Osteocyte (in vitro differentiated cells): ENCODE measurements at regions not wholly inside any gene's neighbourhood (a gene's known extent, or its start where the extent isn't known, plus 50 kb on each side); places are given as distances from the start of the nearest gene placed in this dataset.

Experiments used
- DNase-seq: peaks from one replicate; pipeline ENCODE4 v3.0.0; 2021; ENCODE audit warnings: mixed read lengths; ENCODE audit not compliant: unreplicated experiment; ENCODE audit errors: extremely low spot score
- H3K27ac Mint-ChIP-seq: one replicate; pipeline ENCODE4 v1.8.0; 2021; ENCODE audit warnings: mild to moderate bottlenecking, mixed read lengths; ENCODE audit not compliant: unreplicated experiment
- H3K27me3 Mint-ChIP-seq: one replicate; pipeline ENCODE4 v1.8.0; 2021; ENCODE audit warnings: mixed read lengths; ENCODE audit not compliant: unreplicated experiment
- H3K36me3 Mint-ChIP-seq: one replicate; pipeline ENCODE4 v1.8.0; 2021; ENCODE audit warnings: mixed read lengths; ENCODE audit not compliant: unreplicated experiment
- H3K4me1 Mint-ChIP-seq: one replicate; pipeline ENCODE4 v1.8.0; 2021; ENCODE audit warnings: mixed read lengths; ENCODE audit not compliant: unreplicated experiment
- H3K4me3 Mint-ChIP-seq: one replicate; pipeline ENCODE4 v1.8.0; 2021; ENCODE audit warnings: mild to moderate bottlenecking, moderate library complexity, mixed read lengths; ENCODE audit not compliant: unreplicated experiment
- H3K9me3 Mint-ChIP-seq: one replicate; pipeline ENCODE4 v1.8.0; 2021; ENCODE audit warnings: mixed read lengths; ENCODE audit not compliant: unreplicated experiment
- CTCF ChIP-seq: fragments of 200-600 bp; sonication (generic); IDR thresholded peaks from 2 replicates; pipeline ENCODE4 v1.5.0; 2021; ENCODE audit warnings: antibody characterized with exemption, mild to moderate bottlenecking, moderate library complexity

GRCh38 chr7:26593393-26593792, 271.0 kb downstream of the SKAP2 start:
- Mint-ChIP-seq H3K27ac (no peak overlapping the region), H3K4me1 (no peaks in the 10 kb centered on the region), H3K36me3 (no peaks in the 10 kb centered on the region), H3K9me3 (no peaks in the 10 kb centered on the region), H3K27me3 (peaks cover under 1% of the 10 kb centered on the region), H3K4me3 (no peak overlapping the region)
- no peak for TF ChIP-seq CTCF
- no peak for DNase-seq

GRCh38 chr7:26593896-26594295, 270.5 kb downstream of the SKAP2 start:
- Mint-ChIP-seq H3K4me3 (no peak overlapping the region), H3K27ac (no peak overlapping the region), H3K36me3 (no peaks in the 10 kb centered on the region), H3K4me1 (no peaks in the 10 kb centered on the region), H3K27me3 (peaks cover 5% of the 10 kb centered on the region), H3K9me3 (no peaks in the 10 kb centered on the region)
- DNase-seq = no peak
- TF ChIP-seq CTCF = no peak

- no peaks in the 10 kb centered on the region for H3K4me1 Mint-ChIP-seq
- H3K9me3 Mint-ChIP-seq = no peaks in the 10 kb centered on the region
- no peak for TF ChIP-seq CTCF
- DNase-seq = no peak
- H3K27ac Mint-ChIP-seq = no peak overlapping the region
- H3K27me3 Mint-ChIP-seq = peaks cover 5% of the 10 kb centered on the region
- H3K36me3 Mint-ChIP-seq = no peaks in the 10 kb centered on the region
- no peak overlapping the region for H3K4me3 Mint-ChIP-seq
Measured at GRCh38 chr7:26594553-26594952, 269.8 kb downstream of the SKAP2 start.

- Mint-ChIP-seq H3K4me3 (no peak overlapping the region), H3K27ac (no peak overlapping the region), H3K36me3 (no peaks in the 10 kb centered on the region), H3K4me1 (no peaks in the 10 kb centered on the region), H3K27me3 (peaks cover 5% of the 10 kb centered on the region), H3K9me3 (no peaks in the 10 kb centered on the region)
- no peak for DNase-seq
- no peak for TF ChIP-seq CTCF
Measured at GRCh38 chr7:26598867-26599266, 265.5 kb downstream of the SKAP2 start.

GRCh38 chr7:26599982-26600381, 264.4 kb downstream of the SKAP2 start:
- H3K36me3 Mint-ChIP-seq = no peaks in the 10 kb centered on the region
- no peak for DNase-seq
- H3K4me1 Mint-ChIP-seq = no peaks in the 10 kb centered on the region
- no peaks in the 10 kb centered on the region for H3K9me3 Mint-ChIP-seq
- H3K27me3 Mint-ChIP-seq = peaks cover 9% of the 10 kb centered on the region
- no peak overlapping the region for H3K4me3 Mint-ChIP-seq
- H3K27ac Mint-ChIP-seq = no peak overlapping the region
- TF ChIP-seq CTCF = no peak
